ENCODE measurements at regions not wholly inside any gene's neighbourhood (a gene's known extent, or its start where the extent isn't known, plus 50 kb on each side); places are given as distances from the start of the nearest gene placed in this dataset.
"Not testable (repeated sequence)": the region's sequence is repeated elsewhere in the genome, so short reads cannot be mapped to it uniquely, and the experiment has no call there.

GRCh38 chr2:111480633-111481032, 359.9 kb downstream of the BCL2L11 start:
- peak; percentile 55 for DNase-seq (ENCODE audit: low read depth)
- not testable (repeated sequence) for H3K4me3 ChIP-seq (ENCODE audit: low read depth, low read length)
- peak; percentile 43 for TF ChIP-seq CTCF (conservative IDR thresholded peaks at IDR 0.05; ENCODE audit: low read depth, low read length)

- H3K4me3 ChIP-seq (ENCODE audit: low read depth, low read length) = not testable (repeated sequence)
- DNase-seq (ENCODE audit: low read depth) = peak; percentile 22
Observed at GRCh38 chr2:111481219-111481618, 360.5 kb downstream of the BCL2L11 start.

- H3K4me3 ChIP-seq (ENCODE audit: low read depth, low read length); DNase-seq (ENCODE audit: low read depth): not testable (repeated sequence)
Observed at GRCh38 chr2:111482987-111483679, 362.4 kb downstream of the BCL2L11 start.

- not testable (repeated sequence) for H3K4me3 ChIP-seq (ENCODE audit: low read depth, low read length); DNase-seq (ENCODE audit: low read depth)
Observed at GRCh38 chr2:111484097-111484496, 363.4 kb downstream of the BCL2L11 start.

- not testable (repeated sequence) for H3K4me3 ChIP-seq (ENCODE audit: low read depth, low read length); DNase-seq (ENCODE audit: low read depth)
Observed at GRCh38 chr2:111485895-111486294, 365.2 kb downstream of the BCL2L11 start.

- not testable (repeated sequence) for H3K4me3 ChIP-seq (ENCODE audit: low read depth, low read length); DNase-seq (ENCODE audit: low read depth)
Observed at GRCh38 chr2:111488451-111488850, 367.7 kb downstream of the BCL2L11 start.

GRCh38 chr2:111489460-111489859, 368.7 kb downstream of the BCL2L11 start:
- not testable (repeated sequence) for DNase-seq (ENCODE audit: low read depth); H3K4me3 ChIP-seq (ENCODE audit: low read depth, low read length)

- not testable (repeated sequence) for H3K4me3 ChIP-seq (ENCODE audit: low read depth, low read length); DNase-seq (ENCODE audit: low read depth)
Observed at GRCh38 chr2:111491181-111491580, 370.5 kb downstream of the BCL2L11 start.

GRCh38 chr2:111491614-111492013, 370.9 kb downstream of the BCL2L11 start:
- H3K4me3 ChIP-seq (ENCODE audit: low read depth, low read length); DNase-seq (ENCODE audit: low read depth): not testable (repeated sequence)

- H3K4me3 ChIP-seq (ENCODE audit: low read depth, low read length) = peak overlapping the region; percentile 58
- not testable (repeated sequence) for DNase-seq (ENCODE audit: low read depth)
Observed at GRCh38 chr2:111492995-111493719, 372.4 kb downstream of the BCL2L11 start.

GRCh38 chr2:111493720-111494078, 373.0 kb downstream of the BCL2L11 start:
- peak overlapping the region; percentile 58 for H3K4me3 ChIP-seq (ENCODE audit: low read depth, low read length)
- peak; percentile 19 for DNase-seq (ENCODE audit: low read depth)

GRCh38 chr2:111494288-111494980, 373.7 kb downstream of the BCL2L11 start:
- H3K4me3 ChIP-seq (ENCODE audit: low read depth, low read length) = peak overlapping the region; percentile 56
- DNase-seq (ENCODE audit: low read depth) = not testable (repeated sequence)

- DNase-seq (ENCODE audit: low read depth) = not testable (repeated sequence)
- peak overlapping the region; percentile 56 for H3K4me3 ChIP-seq (ENCODE audit: low read depth, low read length)
Observed at GRCh38 chr2:111494981-111495315, 374.2 kb downstream of the BCL2L11 start.

- peak; percentile 49 for DNase-seq (ENCODE audit: low read depth)
- H3K4me3 ChIP-seq (ENCODE audit: low read depth, low read length) = not testable (repeated sequence)
Observed at GRCh38 chr2:111495636-111496035, 374.9 kb downstream of the BCL2L11 start.

GRCh38 chr2:111496176-111496575, 375.5 kb downstream of the BCL2L11 start:
- DNase-seq (ENCODE audit: low read depth) = peak; percentile 17
- not testable (repeated sequence) for H3K4me3 ChIP-seq (ENCODE audit: low read depth, low read length)

- DNase-seq (ENCODE audit: low read depth) = not testable (repeated sequence)
Observed at GRCh38 chr2:111496860-111497259, 376.1 kb downstream of the BCL2L11 start.

GRCh38 chr2:111497270-111497669, 376.6 kb downstream of the BCL2L11 start:
- H3K4me3 ChIP-seq (ENCODE audit: low read depth, low read length) = not testable (repeated sequence)
- peak; percentile 54 for DNase-seq (ENCODE audit: low read depth)

More at GRCh38 chr2:111496860-111497259, 376.1 kb downstream of the BCL2L11 start:
- not testable (repeated sequence) for H3K4me3 ChIP-seq (ENCODE audit: low read depth, low read length)

- DNase-seq (ENCODE audit: low read depth); H3K4me3 ChIP-seq (ENCODE audit: low read depth, low read length): not testable (repeated sequence)
Observed at GRCh38 chr2:111500536-111501062, 379.9 kb downstream of the BCL2L11 start.

Measured in choroid plexus epithelial cell (primary cell).